CD1c-positive myeloid dendritic cell (primary cell): ENCODE measurements at regions not wholly inside any gene's neighbourhood (a gene's known extent, or its start where the extent isn't known, plus 50 kb on each side); places are given as distances from the start of the nearest gene placed in this dataset.
"Not testable (repeated sequence)": the region's sequence is repeated elsewhere in the genome, so short reads cannot be mapped to it uniquely, and the experiment has no call there.

ENCODE experiments used
- DNase-seq: peaks from one replicate; pipeline ENCODE4 v3.0.0-alpha.2; 2016; ENCODE audit errors: extremely low spot score

DNA sequence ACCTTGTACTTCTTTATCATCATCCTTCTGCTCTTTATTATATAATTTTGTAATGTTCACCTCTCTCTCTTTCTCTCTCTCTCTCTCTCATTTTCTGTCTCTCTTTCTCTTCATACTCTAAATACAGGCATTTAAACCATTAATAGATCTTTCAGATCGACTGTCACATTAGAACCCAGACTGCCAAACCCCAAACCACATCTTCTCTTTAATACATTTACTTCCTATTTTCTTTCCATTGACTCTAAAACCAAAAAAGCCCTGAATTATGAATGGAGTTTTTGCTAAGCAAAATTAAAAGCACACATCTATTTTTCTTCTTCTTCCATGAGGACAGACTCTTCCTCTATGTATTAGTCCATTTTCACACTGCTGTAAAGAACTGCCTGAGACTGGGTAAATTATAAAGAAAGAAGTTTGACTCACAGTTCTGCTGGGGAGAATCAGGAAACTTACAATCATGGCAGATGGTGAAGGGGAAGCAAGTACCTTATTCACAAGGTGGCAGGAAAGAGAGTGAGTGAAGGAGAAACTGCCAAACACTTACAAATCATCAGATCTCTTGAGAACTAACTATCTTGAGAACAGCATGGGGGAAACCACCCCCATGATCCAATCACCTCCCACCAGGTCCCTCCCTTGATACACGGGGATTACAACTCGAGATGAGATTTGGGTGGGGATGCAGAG lies 272.7 kb upstream of the MGMT start:
- DNase-seq, result no peak

DNA sequence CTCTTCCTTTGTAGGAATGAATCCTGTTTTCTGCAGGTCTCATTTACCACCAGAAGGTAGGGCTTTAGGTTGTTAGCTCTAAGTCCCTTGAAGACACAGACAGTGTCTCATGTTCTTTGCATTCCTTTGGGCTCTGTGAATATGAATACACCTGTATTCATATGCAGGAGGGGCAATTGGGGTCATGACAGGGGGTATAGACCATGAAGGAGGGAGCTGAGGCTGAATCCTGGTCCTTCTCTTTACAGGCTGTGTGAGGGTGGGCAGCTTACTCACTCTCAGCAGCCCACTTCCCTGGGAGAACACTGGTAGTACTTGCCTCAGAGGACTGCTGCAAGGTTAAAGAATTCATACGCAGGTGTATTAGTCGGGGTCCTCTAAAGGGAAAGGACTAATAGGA lies 267.2 kb upstream of the MGMT start:
- no peak for DNase-seq

DNA sequence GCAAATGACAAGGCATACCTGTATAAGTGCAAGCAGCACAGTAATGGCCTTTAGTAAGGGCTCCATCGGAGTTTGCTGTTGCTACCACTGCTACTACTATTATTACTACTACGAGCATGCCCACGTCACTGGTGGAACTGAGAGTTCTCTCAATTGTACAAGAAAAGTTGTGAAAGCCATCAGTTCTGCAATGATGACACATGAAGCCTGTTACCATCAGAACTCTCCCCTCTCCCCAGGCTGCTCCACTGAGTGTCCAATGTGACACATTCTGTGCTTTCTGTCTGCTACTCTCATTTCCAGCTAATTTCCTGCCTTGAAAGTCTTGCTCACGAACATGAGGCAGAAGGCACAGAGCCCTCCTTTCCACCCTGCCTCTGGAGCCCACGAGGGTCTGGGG lies 263.2 kb upstream of the MGMT start:
- no peak for DNase-seq

DNA sequence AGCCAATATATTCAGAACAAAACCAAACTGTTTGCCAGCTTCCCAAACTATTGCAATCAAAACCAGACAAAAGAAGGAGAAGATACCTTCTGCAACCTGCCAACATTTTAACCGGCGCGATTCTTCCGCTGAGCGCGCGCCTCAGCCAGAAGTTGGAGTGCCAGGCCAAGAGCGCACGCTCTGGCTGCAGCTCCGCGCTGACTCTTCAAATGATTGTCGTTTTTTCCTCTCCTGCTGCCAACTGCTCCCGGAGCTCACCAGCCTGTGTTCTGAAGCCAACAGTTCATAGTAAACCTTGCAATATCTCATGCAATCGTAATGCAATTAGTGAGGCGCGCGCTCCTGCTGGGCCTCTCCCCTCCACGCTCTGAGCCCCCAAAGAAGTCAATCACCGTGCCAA lies 259.7 kb upstream of the MGMT start:
- DNase-seq, result no peak

DNA sequence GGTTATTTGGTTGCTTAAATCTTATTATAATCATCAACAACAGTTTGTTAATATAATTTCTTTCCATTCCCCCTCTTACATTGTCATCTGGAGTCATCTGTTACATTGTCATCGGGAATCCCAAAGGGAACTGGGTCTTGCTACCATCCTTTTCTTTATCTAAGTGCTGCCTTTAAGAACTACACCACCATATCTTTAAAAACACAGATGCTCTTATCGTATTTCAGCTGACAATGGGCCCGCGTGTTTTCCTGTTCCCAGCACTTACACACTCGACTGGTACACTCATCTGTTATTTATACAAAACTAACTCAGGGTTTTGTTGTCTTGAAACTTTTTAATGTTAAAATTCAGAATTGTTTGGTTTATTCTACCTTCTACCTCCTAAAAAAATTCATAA lies 256.2 kb upstream of the MGMT start:
- DNase-seq, result no peak

DNA sequence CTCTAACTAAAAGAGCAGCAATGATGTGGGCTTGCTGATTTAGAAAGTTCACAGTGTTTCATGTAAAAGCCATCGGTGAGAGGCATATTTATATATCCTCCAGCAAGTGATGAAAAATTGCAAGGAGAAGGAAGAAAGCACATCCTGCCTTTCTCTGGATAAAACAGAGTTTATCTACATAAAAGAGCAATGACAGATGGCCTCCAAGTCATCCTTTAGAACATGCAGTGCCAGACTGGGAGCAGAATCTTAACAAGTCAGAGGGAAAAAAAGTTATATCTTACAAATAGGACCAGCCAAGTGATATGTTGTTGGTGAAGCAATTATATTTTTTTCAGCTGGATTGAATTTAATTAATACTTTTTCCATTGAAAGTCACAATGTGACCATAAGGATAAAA lies 253.8 kb upstream of the MGMT start:
- DNase-seq, result no peak

DNA sequence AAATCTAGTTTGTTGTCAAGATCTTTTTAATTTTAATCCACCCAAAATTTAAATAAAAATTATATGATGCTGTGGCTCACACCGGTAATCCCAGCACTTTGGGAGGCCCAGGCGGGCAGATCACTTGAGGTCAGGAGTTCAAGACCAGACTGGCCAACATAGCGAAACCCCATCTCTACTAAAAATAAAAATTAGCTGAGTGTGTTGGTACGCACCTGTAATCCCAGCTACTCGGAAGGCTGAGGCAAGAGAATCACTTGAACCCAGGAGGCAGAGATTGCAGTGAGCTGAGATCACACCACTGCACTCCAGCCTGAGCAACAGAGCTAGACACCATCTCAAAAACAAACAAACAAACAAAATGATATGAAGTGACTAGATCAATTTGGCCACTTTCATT lies 253.0 kb upstream of the MGMT start:
- DNase-seq, result not testable (repeated sequence)

DNA sequence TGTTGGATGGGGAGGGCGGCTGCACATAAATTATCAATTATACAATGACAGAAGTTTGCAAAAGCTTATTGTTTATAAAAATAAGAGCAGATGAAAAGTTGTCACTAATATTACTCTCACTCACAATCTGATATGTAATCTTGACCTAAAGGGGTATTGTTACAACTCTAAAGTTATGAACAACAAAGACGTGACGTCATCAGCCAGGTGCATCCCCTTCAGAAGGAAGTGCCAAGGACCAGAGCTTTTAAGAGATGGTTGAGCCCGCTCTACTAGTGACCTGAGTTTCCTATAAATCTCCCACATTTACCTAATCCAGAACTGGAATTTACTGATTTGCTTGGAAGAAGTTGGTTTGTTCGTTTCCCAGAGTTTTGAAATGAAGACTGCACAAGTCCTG lies 247.7 kb upstream of the MGMT start:
- DNase-seq, result no peak

DNA sequence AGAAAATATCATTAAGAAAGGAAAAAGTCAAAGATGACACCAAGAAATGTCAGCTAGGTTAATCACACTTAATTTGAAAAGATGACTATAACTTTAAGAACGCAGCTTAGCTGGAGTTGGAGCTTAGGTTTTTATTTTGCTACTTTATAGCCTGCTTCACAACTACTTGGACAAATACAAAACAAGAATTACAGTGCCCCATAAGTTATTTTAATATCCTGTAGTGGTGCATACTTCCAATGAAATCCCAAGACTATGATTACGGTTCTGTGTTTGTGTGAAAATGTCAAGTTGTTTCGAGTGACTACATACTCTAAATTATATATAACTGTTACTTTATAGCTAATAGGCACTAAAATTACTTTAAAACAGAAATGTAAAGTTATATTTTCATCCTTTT lies 244.6 kb upstream of the MGMT start:
- DNase-seq, result no peak

DNA sequence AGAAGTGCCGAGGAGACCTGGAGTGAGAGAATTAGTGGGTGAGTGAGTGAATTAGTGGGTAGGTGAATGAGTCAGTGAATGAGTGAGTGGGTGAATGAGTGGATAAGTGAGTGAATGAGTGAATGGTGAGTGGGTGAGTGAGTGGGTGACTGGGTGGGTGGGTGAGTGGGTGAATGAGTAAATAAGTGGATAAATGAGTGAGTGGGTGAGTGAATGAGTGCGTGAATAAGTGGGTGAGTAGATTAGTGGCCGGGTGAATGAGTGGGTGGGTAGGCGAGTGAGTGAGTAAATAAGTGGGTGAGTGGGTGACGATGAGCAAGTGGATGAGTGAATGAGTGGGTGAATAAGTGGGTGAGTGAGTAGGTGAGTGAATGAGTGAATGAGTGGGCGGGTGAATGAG lies 243.7 kb upstream of the MGMT start:
- no peak for DNase-seq

DNA sequence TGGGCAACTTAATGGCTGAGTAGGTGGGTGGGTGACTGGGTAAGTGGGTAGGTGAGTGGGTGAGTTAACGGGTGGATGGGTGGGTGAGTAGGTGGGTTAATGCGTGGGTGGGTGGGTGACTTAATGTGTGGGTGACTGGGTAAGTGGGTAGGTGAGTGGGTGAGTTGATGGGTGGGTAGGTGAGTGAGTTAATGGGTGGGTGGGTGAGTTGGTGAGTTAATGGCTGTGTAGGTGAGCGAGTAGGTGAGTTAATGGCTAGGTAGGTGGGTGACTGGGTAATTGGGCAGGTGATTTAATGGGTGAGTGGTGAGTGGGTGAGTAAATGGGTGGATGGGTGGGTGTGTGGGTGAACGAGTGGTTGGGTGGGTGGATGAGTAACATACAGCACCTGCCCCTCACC lies 243.0 kb upstream of the MGMT start:
- no peak for DNase-seq

DNA sequence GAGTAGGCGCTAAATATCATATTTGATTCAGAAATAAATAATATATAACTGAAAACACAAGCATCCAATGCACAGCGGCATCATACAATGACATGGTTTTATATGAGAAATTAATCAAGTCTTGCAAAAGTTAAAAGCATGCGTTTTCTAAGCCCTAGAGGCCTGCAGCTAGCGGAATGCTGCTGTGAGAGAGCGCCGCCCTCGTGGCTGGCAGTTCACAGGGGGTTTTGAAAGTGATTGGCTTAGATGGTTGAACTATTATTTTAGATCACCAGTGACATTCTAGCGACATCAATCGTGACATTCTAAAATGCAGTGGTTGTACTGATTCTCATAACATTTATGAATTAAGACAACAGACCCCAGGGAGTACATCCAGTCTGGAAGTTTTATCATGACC lies 235.2 kb upstream of the MGMT start:
- no peak for DNase-seq

DNA sequence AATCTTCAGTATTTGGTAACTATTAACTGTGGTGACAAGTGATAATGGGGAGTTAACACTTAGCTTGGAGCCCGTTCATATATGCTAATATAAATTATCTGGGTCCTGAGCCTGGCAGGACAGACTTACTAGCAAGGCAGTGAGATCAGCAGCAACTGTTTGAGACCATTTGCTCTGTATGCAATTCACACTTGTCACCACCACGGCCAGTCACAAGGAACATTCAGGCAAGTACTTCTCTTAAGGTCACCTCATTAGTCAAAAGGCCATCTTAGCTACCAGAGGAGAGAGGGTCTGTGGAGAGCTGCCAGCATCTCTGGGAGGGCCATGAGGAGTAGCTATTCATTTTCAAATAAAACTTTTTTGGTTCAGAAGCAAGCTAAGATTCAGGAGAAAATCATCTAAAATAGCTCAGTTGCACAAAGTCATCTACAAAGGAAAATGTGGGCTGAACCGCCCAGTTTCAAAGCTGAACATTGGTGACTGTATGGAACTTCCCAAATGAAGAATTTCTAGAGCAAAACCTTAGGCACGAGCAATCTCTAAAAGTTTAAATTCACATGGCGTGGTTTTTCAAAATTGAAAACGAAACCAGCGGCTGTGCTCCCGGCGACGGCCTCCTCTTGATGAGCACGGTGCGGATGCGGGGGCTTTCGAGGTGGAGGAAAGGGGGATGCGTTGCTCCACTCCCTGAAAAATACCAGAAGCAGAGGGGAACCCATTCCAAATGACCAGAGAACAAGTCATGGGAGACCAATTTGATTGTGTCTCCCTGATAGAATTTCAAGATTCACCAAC lies 233.5 kb upstream of the MGMT start:
- no peak for DNase-seq

DNA sequence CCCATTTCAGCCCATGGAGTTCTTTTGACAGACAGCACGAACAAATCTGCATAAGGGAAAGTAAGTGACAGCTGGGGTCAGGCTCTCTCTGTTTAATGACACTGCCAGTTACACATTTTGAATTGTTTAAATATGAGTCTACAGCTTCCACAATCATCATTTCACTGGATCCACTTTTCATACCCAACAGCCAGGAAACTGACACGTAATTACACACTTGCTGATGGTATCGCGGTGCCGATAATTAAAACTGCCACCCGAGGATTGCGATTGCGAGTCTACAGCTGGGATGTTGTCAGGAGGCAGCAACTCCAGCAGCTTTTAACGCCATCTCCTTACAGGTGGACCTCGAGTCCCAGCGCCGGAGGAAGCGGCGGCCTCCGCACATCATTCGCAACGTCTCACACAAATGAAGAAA lies 230.8 kb upstream of the MGMT start:
- DNase-seq, result no peak

DNA sequence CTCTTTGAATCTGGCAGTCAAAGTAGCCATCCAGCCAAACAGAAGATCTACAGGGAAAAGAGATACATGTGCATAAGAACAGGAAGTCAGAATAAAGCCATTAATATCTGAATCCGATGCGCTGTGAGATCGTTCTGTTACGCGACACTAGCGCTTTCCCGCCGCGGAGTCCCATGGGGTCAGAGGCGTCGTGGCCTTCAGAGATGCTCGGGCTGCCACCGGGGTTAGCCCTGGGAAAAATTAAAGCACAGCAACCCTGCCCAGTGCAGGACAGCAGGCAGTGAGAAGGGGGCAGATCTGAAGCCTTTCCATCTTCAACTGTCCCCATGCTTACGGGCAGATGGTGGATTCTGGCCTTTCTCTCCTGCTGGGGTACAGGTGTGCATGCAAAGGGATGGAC lies 225.6 kb upstream of the MGMT start:
- DNase-seq, result no peak

DNA sequence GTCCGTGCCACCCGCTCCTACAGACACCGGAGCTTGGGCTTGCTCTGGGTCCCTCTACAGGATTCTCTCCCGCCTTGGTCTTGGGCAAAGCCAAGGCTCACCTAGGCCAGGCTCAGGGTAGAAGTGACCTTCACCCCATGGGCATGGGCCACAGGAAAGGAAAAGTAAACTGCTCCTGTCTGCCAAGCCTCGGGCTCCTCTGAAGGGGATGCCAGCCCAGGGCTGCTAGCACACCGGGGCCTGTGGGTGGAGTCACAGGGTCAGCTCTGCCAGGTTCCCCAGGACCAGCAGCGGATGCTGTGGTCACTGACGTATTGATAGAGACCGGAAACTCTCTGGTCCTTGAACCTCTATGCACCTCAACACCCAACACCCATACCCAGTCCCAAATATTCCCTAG lies 222.7 kb upstream of the MGMT start:
- DNase-seq, result no peak

DNA sequence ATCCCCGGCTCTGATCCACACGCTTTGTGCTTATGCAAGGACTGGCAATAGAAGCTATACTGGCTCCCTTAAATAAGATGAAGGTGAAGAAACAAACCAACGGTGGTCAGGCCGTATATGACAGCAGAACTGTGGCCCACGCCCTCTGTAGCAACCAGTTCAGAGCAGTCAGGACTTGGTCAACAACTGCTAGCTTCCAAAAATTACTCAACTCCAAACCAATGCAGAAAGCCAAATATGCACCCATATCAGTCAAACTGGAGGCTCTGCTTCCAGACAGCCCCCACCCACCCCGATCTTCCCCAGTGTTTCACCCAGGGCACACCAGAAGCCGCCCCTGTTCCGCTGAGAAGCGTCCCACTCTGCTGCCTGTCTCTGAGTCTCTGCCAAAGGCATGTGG lies 222.3 kb upstream of the MGMT start:
- no peak for DNase-seq

DNA sequence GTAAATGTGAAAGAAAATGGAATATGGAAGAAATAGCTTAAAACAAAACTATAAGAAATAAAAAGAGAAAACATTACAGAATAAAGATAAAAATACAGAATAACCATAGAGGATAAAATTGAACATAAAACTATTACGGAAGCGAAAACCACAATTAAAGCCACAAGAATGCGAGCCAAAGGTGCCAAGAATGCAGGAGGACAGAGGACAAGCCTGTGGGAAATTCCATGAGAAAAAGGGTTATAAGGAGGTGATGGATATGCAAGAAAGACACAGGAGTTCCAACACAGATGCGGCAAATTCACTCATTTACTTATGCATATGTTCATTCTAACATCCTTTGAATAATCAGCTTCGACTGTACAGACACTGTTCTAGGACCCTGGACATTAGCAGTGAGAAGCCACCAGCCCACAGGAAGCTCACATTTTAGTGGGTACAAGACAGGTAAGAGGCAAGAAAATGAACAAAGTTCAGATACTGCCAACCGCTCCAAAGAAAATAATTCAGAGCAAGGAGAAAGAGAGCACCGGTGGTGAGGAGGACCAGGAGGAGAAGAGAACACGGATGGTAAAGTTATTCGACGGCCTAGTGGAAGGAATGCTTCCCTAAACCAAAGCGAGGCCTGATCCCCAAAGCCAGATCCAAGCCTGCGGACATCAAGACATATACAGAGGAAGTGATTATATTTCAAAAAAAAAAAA lies 213.7 kb upstream of the MGMT start:
- no peak for DNase-seq

DNA sequence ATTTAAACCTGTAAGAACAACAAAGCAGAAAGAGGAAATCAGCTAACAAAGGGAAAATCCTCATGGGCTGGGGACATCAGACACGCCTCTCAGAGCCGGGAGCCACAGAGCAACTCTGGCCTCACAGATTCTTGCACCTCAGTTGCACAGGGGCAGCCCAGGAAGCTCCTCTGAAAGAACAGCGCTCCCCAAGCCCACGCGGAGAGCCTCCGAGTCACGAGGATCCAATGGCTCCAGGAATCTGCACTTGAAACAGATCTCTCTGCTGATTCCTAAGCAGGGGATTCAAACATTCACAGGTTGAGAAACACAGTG lies 213.2 kb upstream of the MGMT start:
- no peak for DNase-seq

DNA sequence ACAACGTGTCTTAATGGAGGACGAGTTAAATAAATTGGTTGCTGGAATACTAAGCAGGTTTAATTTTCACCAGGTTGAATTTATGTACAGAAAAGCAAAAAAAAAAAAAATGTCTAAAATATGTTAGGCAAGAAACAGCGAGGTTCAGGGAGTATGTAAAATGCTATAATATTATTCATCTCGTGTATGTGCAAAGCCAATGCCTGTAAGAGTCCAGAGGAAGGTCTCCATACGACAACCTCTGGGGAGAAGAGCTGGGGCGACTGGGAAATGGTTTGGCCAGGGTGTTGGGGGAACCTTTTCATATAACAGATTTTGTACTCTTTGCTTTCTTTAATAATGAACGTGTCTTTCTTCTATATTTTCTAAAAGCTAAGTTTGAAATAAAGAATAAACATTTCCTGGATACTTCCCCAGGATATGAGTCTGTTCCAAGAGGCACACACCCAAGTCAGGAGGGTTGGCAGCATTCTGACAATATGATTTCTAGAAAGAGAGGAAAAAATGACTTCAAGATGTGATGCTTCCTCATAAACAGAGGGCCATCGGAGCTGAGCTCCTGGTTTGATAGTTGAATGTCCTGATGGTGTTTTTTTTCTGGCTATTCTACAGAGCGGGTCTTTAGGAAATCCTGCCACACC lies 208.6 kb upstream of the MGMT start:
- DNase-seq, result no peak

DNA sequence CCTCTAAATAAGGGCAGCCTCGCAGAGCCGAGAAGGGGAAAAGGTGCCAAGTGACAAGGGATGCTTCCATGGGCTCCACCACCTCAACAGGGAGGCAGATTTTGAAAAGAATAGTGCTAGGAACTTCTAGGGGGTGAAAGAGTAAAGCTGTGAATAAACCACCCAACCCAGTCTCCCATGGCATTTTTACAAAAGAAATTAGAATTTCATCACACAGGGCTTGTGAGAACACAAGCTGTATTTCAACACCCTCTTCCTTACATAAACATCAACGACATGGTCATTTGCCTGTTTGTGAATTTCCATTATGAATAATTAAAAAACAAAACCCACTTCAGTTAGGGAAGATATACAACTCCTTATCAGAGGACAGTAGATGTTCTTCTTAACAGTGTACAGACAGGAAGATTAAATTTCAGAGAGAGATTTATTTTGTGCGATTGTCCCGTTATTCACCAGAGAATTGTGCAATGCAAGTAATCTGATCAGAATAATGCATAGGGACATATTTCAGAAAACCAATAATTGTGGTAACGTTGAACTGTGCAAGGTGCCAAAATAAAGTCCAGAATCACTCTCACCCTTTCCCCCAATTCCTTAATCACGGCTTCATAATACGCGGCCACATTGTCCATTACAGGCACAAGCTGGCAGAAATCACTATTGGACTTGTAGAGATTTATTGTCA lies 207.8 kb upstream of the MGMT start:
- no peak for DNase-seq

DNA sequence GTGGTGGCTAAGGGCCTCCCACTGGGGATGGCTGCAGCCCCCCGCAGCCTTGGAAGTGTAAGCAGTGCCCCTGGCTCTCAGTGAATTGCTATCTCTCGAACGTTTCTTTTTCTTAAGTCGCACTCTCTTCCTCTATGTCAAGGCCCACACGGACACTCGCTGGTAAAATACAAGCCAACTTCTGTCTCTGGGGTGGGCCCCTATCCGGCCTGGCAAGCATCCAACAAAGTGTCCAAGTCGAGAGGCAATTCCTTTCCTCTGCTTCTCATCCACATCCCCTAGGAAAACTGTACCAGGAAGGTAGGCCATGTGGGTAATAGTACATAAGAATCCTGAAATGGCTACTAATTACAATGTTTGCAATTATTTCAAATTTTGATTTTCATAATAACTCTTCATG lies 194.9 kb upstream of the MGMT start:
- DNase-seq, result no peak
